GM21447 (cell line): ENCODE measurements at regions not wholly inside any gene's neighbourhood (a gene's known extent, or its start where the extent isn't known, plus 50 kb on each side); places are given as distances from the start of the nearest gene placed in this dataset.
"Not testable (repeated sequence)": the region's sequence is repeated elsewhere in the genome, so short reads cannot be mapped to it uniquely, and the experiment has no call there.

Experiments
- ATAC-seq: cut with Tn5 transposase; IDR thresholded peaks from one replicate; pipeline ENCODE4 v1.9.1; 2021; ENCODE audit not compliant: unreplicated experiment

DNA sequence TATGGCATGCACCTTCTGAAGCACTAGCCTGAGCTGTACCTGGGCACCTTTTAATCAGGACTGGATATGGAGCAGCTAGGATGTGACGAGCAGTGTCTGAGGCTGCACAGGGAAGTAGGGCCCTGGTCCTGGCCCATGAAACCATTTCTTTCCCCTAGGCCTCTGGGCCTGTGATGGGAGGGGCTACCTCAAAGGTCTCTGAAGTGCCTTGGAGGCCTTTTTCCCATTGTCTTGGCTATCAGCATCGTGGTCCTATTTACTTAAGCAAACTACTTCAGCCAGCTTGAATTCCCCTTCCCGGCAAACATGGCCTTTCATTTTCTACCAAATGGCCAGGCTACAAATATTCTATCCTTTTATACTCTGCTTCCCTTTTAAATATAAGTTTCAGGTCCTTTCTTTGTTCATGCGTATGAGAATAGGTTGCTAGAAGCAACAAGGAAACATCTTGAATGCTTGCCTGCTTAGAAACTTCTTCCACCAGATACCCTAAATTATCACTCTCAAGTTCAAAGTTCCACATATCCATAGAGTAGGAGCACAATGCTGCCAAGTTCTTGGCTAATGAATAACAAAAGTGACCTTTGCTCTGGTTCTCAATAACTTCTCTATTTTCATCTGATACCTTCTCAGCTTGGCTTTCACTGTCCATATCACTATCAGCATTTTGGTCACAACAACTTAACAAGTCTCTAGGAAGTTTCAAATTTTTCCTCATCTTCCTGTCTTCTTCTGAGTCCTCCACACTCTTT, 673.1 kb downstream of the HTR1B start:
- no peak for ATAC-seq

GRCh38 chr6:76789580-76789979, 673.7 kb downstream of the HTR1B start:
- ATAC-seq = no peak

DNA sequence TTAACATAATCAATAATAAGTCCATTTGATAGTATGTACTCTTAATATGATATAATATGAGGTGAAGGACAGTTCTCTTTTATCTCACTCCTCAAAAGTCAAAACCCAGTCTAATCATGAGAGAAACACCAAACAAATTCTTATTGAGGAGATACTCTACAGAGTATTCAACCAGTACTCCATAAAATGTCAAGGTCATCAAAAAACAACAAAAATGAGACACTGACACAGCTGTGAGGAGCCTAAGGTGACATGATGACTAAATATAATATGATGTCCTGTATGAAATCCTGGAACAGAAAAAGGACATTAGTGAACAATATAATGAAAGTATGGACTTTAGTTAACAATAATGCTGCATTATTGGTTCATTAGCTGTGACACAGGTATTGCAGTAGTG, 675.1 kb downstream of the HTR1B start:
- no peak for ATAC-seq

GRCh38 chr6:76779068-76779467, 684.2 kb downstream of the HTR1B start:
- ATAC-seq = no peak

DNA sequence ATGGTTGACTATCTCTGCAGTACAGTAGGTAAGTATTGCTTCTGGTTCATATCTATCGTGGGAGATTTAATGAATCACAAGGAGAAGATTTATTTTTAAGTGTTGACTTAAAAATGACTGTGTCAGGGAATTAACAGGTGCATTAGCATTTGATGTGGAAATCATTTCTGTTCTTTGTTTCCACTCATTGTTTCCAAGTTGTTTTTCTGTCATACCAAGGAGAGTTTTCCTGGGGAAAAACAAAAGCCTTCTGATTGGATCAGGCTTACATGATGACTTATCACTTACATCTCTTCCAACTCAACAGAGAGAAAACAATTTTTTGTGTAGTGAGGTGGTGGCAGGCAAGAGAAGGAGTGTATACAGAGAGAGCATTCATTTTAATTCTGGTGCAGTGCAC, 686.4 kb downstream of the HTR1B start:
- no peak for ATAC-seq

- ATAC-seq = no peak
Observed at GRCh38 chr6:76774781-76775384, 688.4 kb downstream of the HTR1B start.

GRCh38 chr6:76772951-76773350, 690.3 kb downstream of the HTR1B start:
- ATAC-seq = no peak

DNA sequence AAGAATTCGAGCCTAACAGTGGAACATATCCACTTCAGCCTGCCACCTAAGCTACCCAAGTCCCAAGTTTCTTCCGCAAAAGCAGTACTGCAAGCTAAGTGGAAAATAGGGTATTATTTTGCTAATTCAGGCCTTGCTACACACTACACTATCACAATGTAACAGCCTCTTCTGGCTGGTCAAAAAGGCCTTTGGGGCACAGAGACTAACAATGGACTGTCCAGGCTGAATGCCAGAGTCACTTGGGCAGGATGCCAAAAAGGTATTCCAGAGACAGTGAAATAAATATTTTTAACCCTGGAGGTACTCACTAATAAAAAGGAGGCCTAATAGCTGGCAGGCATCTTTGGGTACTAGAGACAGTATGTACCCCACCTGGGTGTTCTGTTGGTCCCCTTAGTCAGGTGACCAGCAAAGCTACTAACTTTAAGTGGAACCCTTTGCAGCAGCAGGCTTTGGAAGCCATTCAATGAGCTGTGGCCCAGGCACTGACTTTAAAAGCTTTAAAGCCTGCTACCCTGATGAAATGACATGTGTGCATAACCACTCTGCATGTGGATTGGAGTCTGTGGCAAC, 692.1 kb downstream of the HTR1B start:
- ATAC-seq = no peak

- ATAC-seq = no peak
Observed at GRCh38 chr6:76770281-76770680, 693.0 kb downstream of the HTR1B start.

- ATAC-seq = no peak
Observed at GRCh38 chr6:76768556-76768955, 694.7 kb downstream of the HTR1B start.

DNA sequence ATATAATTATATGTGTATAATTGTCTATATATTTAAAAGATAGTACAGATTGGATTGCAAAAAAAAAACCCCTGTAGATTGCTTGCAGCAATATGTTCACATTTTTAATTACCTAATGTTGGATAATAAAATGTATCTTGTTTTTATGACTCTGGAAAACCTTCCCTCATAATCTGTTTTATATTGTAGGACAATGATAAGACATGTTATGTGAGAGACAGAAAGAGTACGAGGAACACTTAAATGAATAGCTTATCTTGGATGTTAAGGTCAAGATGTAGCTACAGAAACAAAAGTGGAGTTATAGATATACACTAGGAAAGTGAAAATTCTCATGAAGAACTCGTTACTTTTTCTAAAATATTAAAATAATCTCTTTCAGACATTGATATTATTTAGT, 691.6 kb upstream of the IMPG1 start:
- ATAC-seq = no peak

GRCh38 chr6:76752841-76753240, 680.4 kb upstream of the IMPG1 start:
- no peak for ATAC-seq

DNA sequence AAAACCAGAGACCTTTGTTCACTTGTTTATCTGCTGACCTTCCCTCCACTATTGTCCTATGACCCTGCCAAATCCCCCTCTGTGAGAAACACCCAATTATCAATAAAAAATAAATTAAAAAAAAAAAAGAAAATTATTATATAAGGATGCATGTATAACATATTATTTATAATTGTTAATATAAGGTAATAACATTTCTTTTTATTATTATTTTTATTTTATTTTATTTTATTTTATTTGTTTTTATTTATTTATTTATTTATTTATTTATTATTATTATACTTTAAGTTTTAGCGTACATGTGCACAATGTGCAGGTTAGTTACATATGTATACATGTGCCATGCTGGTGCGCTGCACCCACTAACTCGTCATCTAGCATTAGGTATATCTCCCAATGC, 672.9 kb upstream of the IMPG1 start:
- not testable (repeated sequence) for ATAC-seq

- not testable (repeated sequence) for ATAC-seq
Observed at GRCh38 chr6:76744151-76744720, 671.8 kb upstream of the IMPG1 start.

DNA sequence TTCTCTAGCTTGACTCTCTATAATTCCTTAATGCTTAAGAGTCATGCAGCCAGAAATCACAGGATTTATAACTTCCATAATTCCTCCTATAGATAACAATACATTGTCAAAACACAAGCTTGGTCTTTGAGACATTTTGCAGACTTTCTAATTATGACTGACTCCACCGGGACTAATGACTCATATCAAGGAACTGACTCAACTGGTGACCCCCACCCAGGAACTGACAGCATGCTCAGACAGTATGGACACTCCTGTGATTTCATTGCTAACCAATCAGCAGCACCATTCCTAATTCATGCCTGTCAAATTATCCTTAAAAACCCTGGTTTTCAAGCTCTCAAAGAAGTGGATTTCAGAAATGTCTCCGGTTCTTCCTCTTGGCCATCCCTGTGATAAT, 670.5 kb upstream of the IMPG1 start:
- no peak for ATAC-seq

GRCh38 chr6:76719449-76719848, 647.0 kb upstream of the IMPG1 start:
- ATAC-seq = no peak

- no peak for ATAC-seq
Observed at GRCh38 chr6:76708641-76709331, 636.3 kb upstream of the IMPG1 start.

DNA sequence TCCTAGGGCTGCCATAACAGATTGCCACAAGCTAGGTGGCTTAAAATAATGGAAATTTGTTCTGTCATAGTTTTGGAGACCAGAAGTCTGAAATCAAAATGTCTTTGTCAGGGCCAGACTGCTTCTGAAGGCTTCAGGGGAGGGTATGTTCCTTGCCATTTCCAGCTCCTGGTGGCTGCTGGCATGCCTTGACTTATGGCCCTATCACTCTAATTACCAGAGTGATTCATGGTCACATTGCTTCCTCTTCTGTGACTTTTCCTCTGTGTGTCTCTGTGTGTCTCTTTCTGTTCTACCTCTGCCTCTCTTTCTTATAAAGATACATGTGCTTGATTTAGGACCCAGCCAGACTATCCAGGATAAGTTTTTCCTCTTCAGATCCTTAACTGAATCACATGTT, 635.2 kb upstream of the IMPG1 start:
- no peak for ATAC-seq

DNA sequence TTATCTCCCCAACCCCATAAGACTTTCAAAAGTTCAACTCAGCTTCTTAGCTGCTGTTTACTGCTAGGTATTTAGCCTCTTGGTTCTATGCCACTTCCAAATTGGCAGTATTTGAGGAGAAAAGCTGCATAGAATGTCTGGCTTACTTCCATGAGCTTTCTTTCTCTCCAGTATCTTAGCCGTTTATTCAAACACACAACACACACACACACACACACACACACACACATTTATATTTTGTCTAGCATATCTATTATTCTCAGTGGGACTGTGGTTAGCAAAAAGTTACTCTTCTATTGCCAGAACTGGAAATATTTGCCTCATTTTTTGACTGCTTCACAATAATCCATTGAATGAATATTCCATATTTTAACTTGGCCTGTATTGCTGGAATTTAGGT, 634.2 kb upstream of the IMPG1 start:
- ATAC-seq = no peak

GRCh38 chr6:76706086-76706485, 633.6 kb upstream of the IMPG1 start:
- no peak for ATAC-seq

GRCh38 chr6:76703786-76704185, 631.3 kb upstream of the IMPG1 start:
- ATAC-seq = no peak

DNA sequence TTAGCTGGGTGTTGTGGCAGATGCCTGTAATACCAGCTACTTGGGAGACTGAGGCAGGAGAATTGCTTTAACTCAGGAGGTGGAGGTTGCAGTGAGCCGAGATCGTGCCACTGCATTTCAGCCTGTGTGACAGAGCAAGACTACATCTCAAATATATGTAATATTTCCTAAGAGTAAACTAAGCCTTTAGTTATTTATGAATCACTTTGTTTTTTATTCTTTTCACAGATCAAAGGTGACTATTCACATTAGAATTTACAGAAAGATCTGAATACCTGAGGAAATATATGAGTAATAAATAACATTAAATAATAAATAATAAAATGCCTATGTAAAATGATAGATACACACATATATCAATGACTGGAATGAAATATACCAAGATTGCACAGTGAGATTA, 630.8 kb upstream of the IMPG1 start:
- ATAC-seq = no peak
